ENCODE measurements at regions not wholly inside any gene's neighbourhood (a gene's known extent, or its start where the extent isn't known, plus 50 kb on each side); places are given as distances from the start of the nearest gene placed in this dataset.
"Not testable (repeated sequence)": the region's sequence is repeated elsewhere in the genome, so short reads cannot be mapped to it uniquely, and the experiment has no call there.

- no peak for DNase-seq
These were observed 83.2 kb downstream of the PTPRS start for GRCh38 chr19:5257155-5258045.

GRCh38 chr19:5255602-5256231 lies 84.9 kb downstream of the PTPRS start:
- DNase-seq = no peak

GRCh38 chr19:5254944-5255343 lies 85.7 kb downstream of the PTPRS start:
- DNase-seq = no peak

- no peak for DNase-seq
These were observed 86.1 kb downstream of the PTPRS start for GRCh38 chr19:5254543-5254942.

- no peak for DNase-seq
These were observed 87.1 kb downstream of the PTPRS start for GRCh38 chr19:5253406-5254110.

- DNase-seq = no peak
These were observed 89.2 kb downstream of the PTPRS start for GRCh38 chr19:5251096-5252065.

- DNase-seq = no peak
These were observed 90.4 kb downstream of the PTPRS start for GRCh38 chr19:5250127-5250659.

- no peak for DNase-seq
These were observed 91.1 kb downstream of the PTPRS start for GRCh38 chr19:5249526-5249925.

- no peak for DNase-seq
These were observed 92.5 kb downstream of the PTPRS start for GRCh38 chr19:5247957-5248705.

GRCh38 chr19:5246554-5247155 lies 94.0 kb downstream of the PTPRS start:
- no peak for DNase-seq

GRCh38 chr19:5245631-5246553 lies 94.7 kb downstream of the PTPRS start:
- DNase-seq = no peak

- no peak for DNase-seq
These were observed 96.3 kb downstream of the PTPRS start for GRCh38 chr19:5244351-5244750.

- DNase-seq = no peak
These were observed 96.7 kb downstream of the PTPRS start for GRCh38 chr19:5243878-5244277.

- not testable (repeated sequence) for DNase-seq
These were observed 98.7 kb downstream of the PTPRS start for GRCh38 chr19:5241896-5242295.

GRCh38 chr19:5240011-5240410 lies 100.6 kb downstream of the PTPRS start:
- DNase-seq = no peak

GRCh38 chr19:5238700-5239099 lies 101.9 kb downstream of the PTPRS start:
- DNase-seq = no peak

- no peak for DNase-seq
These were observed 102.6 kb downstream of the PTPRS start for GRCh38 chr19:5237939-5238480.

- no peak for DNase-seq
These were observed 103.3 kb downstream of the PTPRS start for GRCh38 chr19:5237190-5237780.

All from CD4-positive, alpha-beta T cell treated with Interleukin-12 subunit alpha and Interleukin-12 subunit beta, for 1 hour (primary cell).